Large intestine (tissue), 3 donors: ENCODE measurements at regions not wholly inside any gene's neighbourhood (a gene's known extent, or its start where the extent isn't known, plus 50 kb on each side); places are given as distances from the start of the nearest gene placed in this dataset.
"Not testable (repeated sequence)": the region's sequence is repeated elsewhere in the genome, so short reads cannot be mapped to it uniquely, and the experiment has no call there.

Experiments used
- DNase-seq, 2 donors: peaks; one replicate each; pipeline versions ENCODE4 v3.0.0 to v3.0.0-alpha.2; 2013
- H3K27ac ChIP-seq: one replicate; pipeline ENCODE4 v1.5.1; 2013; ENCODE audit warnings: low read length
- H3K27me3 ChIP-seq: 2 replicates; pipeline ENCODE4 v1.6.1; 2013; ENCODE audit warnings: low read length; ENCODE audit not compliant: control insufficient read depth, insufficient read depth
- H3K36me3 ChIP-seq: 2 replicates; pipeline ENCODE4 v1.6.1; 2013; ENCODE audit warnings: low read length; ENCODE audit not compliant: control insufficient read depth, insufficient read depth
- H3K4me1 ChIP-seq: one replicate; pipeline ENCODE4 v1.6.1; 2013; ENCODE audit warnings: low read length; ENCODE audit not compliant: control insufficient read depth, insufficient read depth
- H3K4me3 ChIP-seq: one replicate; pipeline ENCODE4 v1.5.1; 2013; ENCODE audit warnings: low read length
- H3K9me3 ChIP-seq: one replicate; pipeline ENCODE4 v1.6.1; 2013; ENCODE audit warnings: mild to moderate bottlenecking, low read depth, low read length, moderate library complexity; ENCODE audit not compliant: control insufficient read depth
- WGBS: methylation state at CpG from one replicate; pipeline ENCODE4 v1.1.5; 2013; ENCODE audit warnings: low lambda C conversion rate; ENCODE audit not compliant: insufficient coverage; 5-methylcytosine and 5-hydroxymethylcytosine counted together

DNA sequence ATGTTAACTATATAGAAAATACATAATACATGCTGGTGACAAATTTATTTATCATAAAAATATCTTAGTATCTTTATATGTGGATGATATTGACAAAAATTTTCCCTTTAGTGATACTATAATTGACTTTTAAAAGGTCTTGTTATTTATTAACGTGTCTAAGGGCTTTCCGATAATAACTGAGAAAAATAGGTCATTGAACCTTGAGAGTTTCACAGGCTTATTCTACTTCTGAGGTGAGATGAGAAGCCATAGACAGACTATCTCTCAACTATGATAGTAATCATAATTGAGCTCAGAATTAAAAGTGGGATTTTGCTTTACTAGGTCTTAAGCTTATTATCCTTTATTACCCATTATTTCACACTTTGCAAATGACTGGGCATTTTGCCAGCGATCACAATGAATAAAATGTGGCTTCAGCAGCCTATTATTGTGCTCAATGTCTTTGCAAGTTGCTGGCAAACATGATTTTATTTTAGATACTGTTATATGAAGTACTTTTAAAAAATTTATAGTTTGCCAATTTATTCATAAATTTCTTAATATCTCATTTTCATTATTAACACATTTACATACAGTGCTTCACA, 574.5 kb downstream of the ZWINT start:
- Histone ChIP-seq H3K4me1 (no peaks in the 10 kb centered on the region), H3K27ac (no peak overlapping the region), H3K4me3 (no peak overlapping the region), H3K9me3 (no peaks in the 10 kb centered on the region), H3K36me3 (no peaks in the 10 kb centered on the region), H3K27me3 (no peaks in the 10 kb centered on the region)
- WGBS: 88% methylated on average over 3 of the region's 3 CpGs
- DNase-seq: no peak

DNA sequence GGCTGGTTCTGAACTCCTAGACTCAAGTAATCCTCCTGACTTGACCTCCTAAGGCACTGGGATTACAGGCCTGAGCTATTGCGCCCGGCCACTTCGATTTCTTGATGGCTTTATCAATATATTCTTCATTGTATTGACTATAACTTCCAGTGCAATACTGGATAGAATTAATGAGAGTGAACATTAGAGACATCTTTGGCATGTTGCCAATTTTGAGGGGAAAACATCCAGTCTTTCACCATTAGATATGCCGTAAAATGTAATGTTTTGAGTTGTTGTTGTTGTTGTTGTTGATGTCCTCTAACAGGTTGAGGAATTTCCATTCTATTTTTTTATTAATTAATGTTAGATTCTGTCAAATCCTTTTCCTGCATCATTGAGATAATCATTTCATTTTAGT, 578.9 kb downstream of the ZWINT start:
- no peak for DNase-seq
- no peaks in the 10 kb centered on the region for H3K4me1 ChIP-seq
- no peaks in the 10 kb centered on the region for H3K36me3 ChIP-seq
- H3K9me3 ChIP-seq: no peaks in the 10 kb centered on the region
- H3K27me3 ChIP-seq: no peaks in the 10 kb centered on the region
- no peak overlapping the region for H3K27ac ChIP-seq
- no CpG with 5 or more reads among the region's 4 CpGs for WGBS
- no peak overlapping the region for H3K4me3 ChIP-seq

DNA sequence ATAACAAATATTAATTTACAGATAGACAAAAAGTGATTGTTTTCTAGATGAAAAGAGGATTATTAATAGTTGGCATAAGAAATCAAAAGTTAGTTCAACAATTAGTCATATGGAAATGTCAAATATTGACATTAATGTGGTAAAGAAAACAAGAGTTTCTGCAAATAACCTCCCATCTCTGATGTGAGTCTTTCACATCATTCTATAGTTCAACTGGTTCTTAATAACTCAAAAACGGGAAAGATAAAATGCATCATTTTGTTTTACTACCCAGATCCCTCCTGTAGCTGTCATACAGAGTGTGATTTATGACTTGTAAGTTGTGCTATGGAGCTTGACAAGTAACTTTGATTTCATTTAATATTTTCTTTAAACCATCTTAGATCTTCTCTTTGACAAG, 594.8 kb downstream of the ZWINT start:
- Histone ChIP-seq H3K4me3 (no peak overlapping the region), H3K27me3 (no peaks in the 10 kb centered on the region), H3K9me3 (no peaks in the 10 kb centered on the region), H3K36me3 (no peaks in the 10 kb centered on the region), H3K4me1 (no peaks in the 10 kb centered on the region), H3K27ac (no peak overlapping the region)
- WGBS: 40% methylated on average over 1 of the region's 1 CpG
- no peak for DNase-seq

DNA sequence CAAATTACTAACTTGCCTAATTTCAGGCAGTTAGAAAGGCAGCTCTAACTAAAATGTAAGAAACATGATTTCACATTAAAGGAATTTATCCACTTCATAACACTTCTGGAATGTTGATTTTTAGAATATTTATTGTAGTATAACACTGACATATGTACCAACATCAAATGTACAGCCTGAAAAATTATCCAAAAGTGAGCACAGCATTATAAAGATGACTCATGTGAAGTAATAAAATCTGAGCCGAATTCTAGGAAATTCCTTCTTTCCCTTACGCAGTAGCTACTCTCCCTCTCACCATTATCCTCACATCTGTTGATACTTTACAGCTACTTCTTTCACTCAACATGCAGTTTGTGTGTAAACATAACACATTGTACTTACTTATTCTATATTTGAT, 610.6 kb downstream of the ZWINT start:
- 67% methylated on average over 1 of the region's 2 CpGs for WGBS
- Histone ChIP-seq H3K36me3 (no peaks in the 10 kb centered on the region), H3K27ac (no peak overlapping the region), H3K27me3 (no peaks in the 10 kb centered on the region), H3K4me3 (no peak overlapping the region), H3K4me1 (no peaks in the 10 kb centered on the region), H3K9me3 (no peaks in the 10 kb centered on the region)
- no peak for DNase-seq

DNA sequence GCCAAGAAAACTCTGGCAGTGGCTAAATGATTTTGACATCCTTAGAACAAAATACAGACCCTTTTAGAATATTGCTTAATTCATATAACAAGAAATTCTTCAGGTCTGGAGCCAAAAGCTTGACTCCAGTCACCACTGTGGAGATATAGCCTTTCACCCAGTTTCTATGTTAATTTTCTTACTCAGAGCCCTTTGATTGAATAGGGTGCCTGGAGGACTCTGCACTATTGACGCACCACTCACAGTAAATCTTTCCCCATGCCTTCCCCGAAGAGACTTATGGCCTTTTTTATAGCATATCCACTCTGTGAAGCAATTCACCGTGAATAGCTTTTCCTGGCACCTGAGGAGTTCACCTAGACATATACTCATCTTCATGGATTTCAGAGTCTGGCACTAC, 613.8 kb downstream of the ZWINT start:
- H3K36me3 ChIP-seq: no peaks in the 10 kb centered on the region
- no peak overlapping the region for H3K4me3 ChIP-seq
- no peak overlapping the region for H3K27ac ChIP-seq
- no peaks in the 10 kb centered on the region for H3K27me3 ChIP-seq
- no peaks in the 10 kb centered on the region for H3K9me3 ChIP-seq
- DNase-seq: peak; percentile 2 to 25
- H3K4me1 ChIP-seq: no peaks in the 10 kb centered on the region
- WGBS: 33% methylated on average over 1 of the region's 3 CpGs

DNA sequence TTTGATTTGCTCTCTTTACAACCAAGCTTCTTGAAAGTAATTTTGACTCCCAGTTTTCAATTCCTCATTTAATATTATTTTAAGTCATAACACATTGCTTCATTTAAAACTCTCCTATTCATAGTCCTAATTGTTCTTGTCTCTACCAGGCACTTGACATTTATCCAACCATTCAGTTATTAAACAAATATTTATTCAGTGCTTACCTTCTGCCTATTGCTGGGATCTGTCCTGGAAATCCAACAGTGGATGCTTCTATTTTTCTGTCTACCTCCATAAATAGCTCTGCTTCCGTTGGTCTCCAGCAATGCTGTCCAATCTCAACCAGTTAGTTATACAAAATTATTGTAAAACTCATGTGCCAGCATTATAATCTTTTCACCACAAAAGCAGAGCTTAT, 615.1 kb downstream of the ZWINT start:
- Histone ChIP-seq H3K27ac (no peak overlapping the region), H3K27me3 (no peaks in the 10 kb centered on the region), H3K36me3 (no peaks in the 10 kb centered on the region), H3K4me3 (no peak overlapping the region), H3K4me1 (no peaks in the 10 kb centered on the region), H3K9me3 (no peaks in the 10 kb centered on the region)
- no peak for DNase-seq
- no CpG with 5 or more reads among the region's 1 CpG for WGBS

DNA sequence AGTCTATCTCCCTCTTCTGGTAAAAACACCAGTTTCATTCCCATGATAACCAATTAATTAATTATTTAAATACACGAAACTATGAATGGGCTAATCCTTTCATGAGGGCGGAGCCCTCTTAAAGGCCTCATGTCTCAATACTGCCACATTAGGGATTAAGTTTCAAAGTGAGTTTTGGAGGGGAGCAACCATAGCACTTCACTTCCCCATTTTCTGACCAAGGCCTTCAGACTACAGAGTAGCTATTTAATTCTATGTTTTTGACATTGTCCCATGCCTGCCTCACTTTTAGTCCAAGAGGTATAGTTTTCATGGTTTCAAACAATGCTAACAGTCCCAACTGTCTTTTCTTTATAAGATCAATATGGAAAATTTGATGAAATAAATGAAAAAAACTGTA, 618.6 kb downstream of the ZWINT start:
- Histone ChIP-seq H3K36me3 (no peaks in the 10 kb centered on the region), H3K9me3 (no peaks in the 10 kb centered on the region), H3K4me3 (no peak overlapping the region), H3K4me1 (no peaks in the 10 kb centered on the region), H3K27me3 (no peaks in the 10 kb centered on the region), H3K27ac (no peak overlapping the region)
- no CpG with 5 or more reads among the region's 2 CpGs for WGBS
- no peak for DNase-seq

DNA sequence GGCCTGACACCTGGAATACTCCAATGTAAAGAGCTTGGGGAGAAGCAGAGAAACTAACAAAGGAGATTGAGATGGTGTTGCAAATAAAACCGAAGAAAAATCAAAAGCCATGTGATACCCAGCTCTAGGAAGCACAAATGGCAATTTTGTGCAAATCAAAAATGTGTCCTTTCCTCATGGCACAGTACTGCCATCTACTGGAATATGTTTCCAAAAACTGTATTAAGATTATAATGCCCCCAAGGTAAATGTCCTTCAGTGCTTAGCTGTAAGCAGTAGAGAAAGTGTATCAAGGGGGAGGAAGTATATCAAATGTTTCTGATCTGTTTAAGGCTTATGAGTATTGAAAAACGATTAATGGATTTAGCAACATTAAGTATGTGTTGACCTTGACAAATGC, 620.3 kb downstream of the ZWINT start:
- DNase-seq, H3K4me1 ChIP-seq, H3K27me3 ChIP-seq, H3K4me3 ChIP-seq, H3K36me3 ChIP-seq, H3K9me3 ChIP-seq, H3K27ac ChIP-seq: not testable (repeated sequence)
- no CpG with 5 or more reads among the region's 2 CpGs for WGBS

DNA sequence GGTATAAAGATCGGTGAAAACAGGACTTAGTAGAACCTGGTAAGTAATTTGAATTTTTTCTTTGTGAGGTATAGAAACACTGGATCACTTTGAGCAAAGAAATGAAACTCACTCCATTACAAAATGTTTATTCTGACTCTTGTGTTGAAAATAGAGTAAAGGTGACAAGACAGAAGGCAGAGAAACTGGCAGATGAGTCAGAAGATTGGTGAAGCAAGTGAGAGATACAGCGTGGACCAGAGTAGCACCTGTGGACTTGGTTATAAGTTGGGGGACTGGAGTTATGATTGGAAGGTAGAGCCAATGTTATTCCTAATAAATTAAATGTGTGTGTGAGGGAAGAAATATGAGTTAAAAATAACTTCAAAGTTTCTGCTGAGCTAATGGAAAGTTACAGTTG, 620.9 kb downstream of the ZWINT start:
- Histone ChIP-seq H3K36me3 (no peaks in the 10 kb centered on the region), H3K4me1 (no peaks in the 10 kb centered on the region), H3K27ac (no peak overlapping the region), H3K4me3 (no peak overlapping the region), H3K9me3 (no peaks in the 10 kb centered on the region), H3K27me3 (no peaks in the 10 kb centered on the region)
- DNase-seq: no peak
- WGBS: 80% methylated on average over 2 of the region's 2 CpGs

DNA sequence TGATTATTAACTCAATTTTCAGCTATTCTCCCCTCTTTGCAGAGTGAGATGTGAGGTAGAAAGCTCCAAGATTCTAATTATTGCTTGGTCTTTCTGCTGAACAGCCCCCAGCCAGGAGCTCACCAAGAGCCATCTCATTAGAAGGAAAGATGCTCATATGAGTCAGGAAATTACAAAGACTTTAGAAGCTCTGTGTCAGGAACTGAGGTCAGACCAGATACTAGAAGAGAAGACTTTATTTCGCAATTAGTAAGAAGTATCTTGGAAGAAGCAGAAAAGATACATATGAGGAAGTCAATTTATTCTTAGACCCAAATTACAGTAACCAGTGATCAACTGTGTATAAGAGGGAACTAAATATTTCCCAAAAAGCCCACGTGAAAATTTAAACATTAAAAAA, 626.9 kb downstream of the ZWINT start:
- no peaks in the 10 kb centered on the region for H3K36me3 ChIP-seq
- H3K27me3 ChIP-seq: no peaks in the 10 kb centered on the region
- H3K4me3 ChIP-seq: no peak overlapping the region
- no peak for DNase-seq
- H3K4me1 ChIP-seq: no peaks in the 10 kb centered on the region
- H3K27ac ChIP-seq: no peak overlapping the region
- 58% methylated on average over 2 of the region's 2 CpGs for WGBS
- H3K9me3 ChIP-seq: no peaks in the 10 kb centered on the region

DNA sequence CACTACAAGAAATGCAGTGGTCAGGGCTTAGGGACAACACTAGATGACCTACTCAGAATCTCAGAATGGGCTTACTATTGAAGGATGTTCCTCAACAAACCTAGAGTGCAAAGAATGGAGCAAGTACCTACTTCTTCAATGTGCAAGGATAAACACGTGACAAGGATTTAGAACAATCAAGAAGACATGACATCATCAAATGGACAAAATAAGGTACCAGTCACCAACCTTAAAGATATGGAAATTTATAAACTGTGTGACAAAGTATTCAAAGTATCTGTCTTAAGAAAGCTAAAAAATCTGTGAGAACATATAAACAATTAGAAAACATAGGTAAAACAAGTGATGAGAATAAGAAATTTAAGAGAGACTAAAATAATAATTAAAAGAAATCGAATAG, 656.1 kb downstream of the ZWINT start:
- H3K36me3 ChIP-seq: no peaks in the 10 kb centered on the region
- no peaks in the 10 kb centered on the region for H3K4me1 ChIP-seq
- no peak for DNase-seq
- H3K27me3 ChIP-seq: no peaks in the 10 kb centered on the region
- no peak overlapping the region for H3K27ac ChIP-seq
- H3K9me3 ChIP-seq: no peaks in the 10 kb centered on the region
- WGBS: 85% methylated on average over 2 of the region's 2 CpGs
- no peak overlapping the region for H3K4me3 ChIP-seq
